ENCODE measurements at regions not wholly inside any gene's neighbourhood (a gene's known extent, or its start where the extent isn't known, plus 50 kb on each side); places are given as distances from the start of the nearest gene placed in this dataset.

- no peak overlapping the region for H3K4me3 ChIP-seq (ENCODE audit: low read length)
- WGBS (ENCODE audit: insufficient coverage, low lambda C conversion rate) = 80% methylated on average over 2 of the region's 4 CpGs
- no peak overlapping the region for H3K27ac ChIP-seq (ENCODE audit: low read length)
- no peak for DNase-seq
- no peaks in the 10 kb centered on the region for H3K9me3 ChIP-seq (ENCODE audit: control insufficient read depth, low read depth, low read length)
- no peaks in the 10 kb centered on the region for H3K36me3 ChIP-seq (ENCODE audit: control insufficient read depth, insufficient read depth, low read length)
- no peaks in the 10 kb centered on the region for H3K27me3 ChIP-seq (ENCODE audit: control insufficient read depth, insufficient read depth, low read length)
- H3K4me1 ChIP-seq (ENCODE audit: control insufficient read depth, insufficient read depth, low read length) = no peaks in the 10 kb centered on the region
Measured at GRCh38 chr6:8558953-8559352, 123.6 kb upstream of the SLC35B3 start.

- no peak for DNase-seq
- Histone ChIP-seq H3K4me1 (ENCODE audit: control insufficient read depth, insufficient read depth, low read length) (no peaks in the 10 kb centered on the region), H3K36me3 (ENCODE audit: control insufficient read depth, insufficient read depth, low read length) (no peaks in the 10 kb centered on the region), H3K4me3 (ENCODE audit: low read length) (no peak overlapping the region), H3K27me3 (ENCODE audit: control insufficient read depth, insufficient read depth, low read length) (no peaks in the 10 kb centered on the region), H3K9me3 (ENCODE audit: control insufficient read depth, low read depth, low read length) (no peaks in the 10 kb centered on the region), H3K27ac (ENCODE audit: low read length) (no peak overlapping the region)
- WGBS (ENCODE audit: insufficient coverage, low lambda C conversion rate) = 86% methylated on average over 1 of the region's 2 CpGs
Measured at GRCh38 chr6:8557014-8557748, 121.8 kb upstream of the SLC35B3 start.

GRCh38 chr6:8556370-8557013 lies 121.1 kb upstream of the SLC35B3 start:
- Histone ChIP-seq H3K4me3 (ENCODE audit: low read length) (no peak overlapping the region), H3K4me1 (ENCODE audit: control insufficient read depth, insufficient read depth, low read length) (no peaks in the 10 kb centered on the region), H3K27me3 (ENCODE audit: control insufficient read depth, insufficient read depth, low read length) (no peaks in the 10 kb centered on the region), H3K36me3 (ENCODE audit: control insufficient read depth, insufficient read depth, low read length) (no peaks in the 10 kb centered on the region), H3K27ac (ENCODE audit: low read length) (no peak overlapping the region), H3K9me3 (ENCODE audit: control insufficient read depth, low read depth, low read length) (no peaks in the 10 kb centered on the region)
- no peak for DNase-seq
- no CpG with 5 or more reads among the region's 1 CpG for WGBS (ENCODE audit: insufficient coverage, low lambda C conversion rate)

GRCh38 chr6:8551993-8552392 lies 116.6 kb upstream of the SLC35B3 start:
- H3K9me3 ChIP-seq (ENCODE audit: control insufficient read depth, low read depth, low read length) = no peaks in the 10 kb centered on the region
- DNase-seq = no peak
- H3K36me3 ChIP-seq (ENCODE audit: control insufficient read depth, insufficient read depth, low read length) = no peaks in the 10 kb centered on the region
- no peak overlapping the region for H3K27ac ChIP-seq (ENCODE audit: low read length)
- WGBS (ENCODE audit: insufficient coverage, low lambda C conversion rate) = no CpG with 5 or more reads among the region's 2 CpGs
- no peak overlapping the region for H3K4me3 ChIP-seq (ENCODE audit: low read length)
- no peaks in the 10 kb centered on the region for H3K27me3 ChIP-seq (ENCODE audit: control insufficient read depth, insufficient read depth, low read length)
- no peaks in the 10 kb centered on the region for H3K4me1 ChIP-seq (ENCODE audit: control insufficient read depth, insufficient read depth, low read length)

- no peak for DNase-seq
Measured at GRCh38 chr6:8551386-8551785, 116.0 kb upstream of the SLC35B3 start.

GRCh38 chr6:8549074-8549790 lies 113.9 kb upstream of the SLC35B3 start:
- Histone ChIP-seq H3K9me3 (ENCODE audit: control insufficient read depth, low read depth, low read length) (no peaks in the 10 kb centered on the region), H3K4me3 (ENCODE audit: low read length) (no peak overlapping the region), H3K27ac (ENCODE audit: low read length) (no peak overlapping the region), H3K4me1 (ENCODE audit: control insufficient read depth, insufficient read depth, low read length) (no peaks in the 10 kb centered on the region), H3K36me3 (ENCODE audit: control insufficient read depth, insufficient read depth, low read length) (no peaks in the 10 kb centered on the region), H3K27me3 (ENCODE audit: control insufficient read depth, insufficient read depth, low read length) (no peaks in the 10 kb centered on the region)
- no peak for DNase-seq
- 86% methylated on average over 2 of the region's 6 CpGs for WGBS (ENCODE audit: insufficient coverage, low lambda C conversion rate)

More at GRCh38 chr6:8551386-8551785, 116.0 kb upstream of the SLC35B3 start:
- Histone ChIP-seq H3K9me3 (ENCODE audit: control insufficient read depth, low read depth, low read length) (no peaks in the 10 kb centered on the region), H3K4me3 (ENCODE audit: low read length) (no peak overlapping the region), H3K27me3 (ENCODE audit: control insufficient read depth, insufficient read depth, low read length) (no peaks in the 10 kb centered on the region), H3K36me3 (ENCODE audit: control insufficient read depth, insufficient read depth, low read length) (no peaks in the 10 kb centered on the region), H3K4me1 (ENCODE audit: control insufficient read depth, insufficient read depth, low read length) (no peaks in the 10 kb centered on the region), H3K27ac (ENCODE audit: low read length) (no peak overlapping the region)
- WGBS (ENCODE audit: insufficient coverage, low lambda C conversion rate) = 100% methylated on average over 1 of the region's 2 CpGs

- DNase-seq = no peak
- 53% methylated on average over 3 of the region's 7 CpGs for WGBS (ENCODE audit: insufficient coverage, low lambda C conversion rate)
- Histone ChIP-seq H3K27me3 (ENCODE audit: control insufficient read depth, insufficient read depth, low read length) (no peaks in the 10 kb centered on the region), H3K9me3 (ENCODE audit: control insufficient read depth, low read depth, low read length) (no peaks in the 10 kb centered on the region), H3K27ac (ENCODE audit: low read length) (no peak overlapping the region), H3K4me3 (ENCODE audit: low read length) (no peak overlapping the region), H3K4me1 (ENCODE audit: control insufficient read depth, insufficient read depth, low read length) (no peaks in the 10 kb centered on the region), H3K36me3 (ENCODE audit: control insufficient read depth, insufficient read depth, low read length) (no peaks in the 10 kb centered on the region)
Measured at GRCh38 chr6:8546496-8546895, 111.2 kb upstream of the SLC35B3 start.

- H3K27ac ChIP-seq (ENCODE audit: low read length) = no peak overlapping the region
- 86% methylated on average over 1 of the region's 1 CpG for WGBS (ENCODE audit: insufficient coverage, low lambda C conversion rate)
- no peak for DNase-seq
Measured at GRCh38 chr6:8545336-8545735, 110.0 kb upstream of the SLC35B3 start.

GRCh38 chr6:8543714-8544113 lies 108.4 kb upstream of the SLC35B3 start:
- Histone ChIP-seq H3K36me3 (ENCODE audit: control insufficient read depth, insufficient read depth, low read length) (no peaks in the 10 kb centered on the region), H3K4me3 (ENCODE audit: low read length) (no peak overlapping the region), H3K27ac (ENCODE audit: low read length) (no peak overlapping the region), H3K4me1 (ENCODE audit: control insufficient read depth, insufficient read depth, low read length) (no peaks in the 10 kb centered on the region), H3K27me3 (ENCODE audit: control insufficient read depth, insufficient read depth, low read length) (no peaks in the 10 kb centered on the region), H3K9me3 (ENCODE audit: control insufficient read depth, low read depth, low read length) (peaks cover 4% of the 10 kb centered on the region)
- 86% methylated on average over 2 of the region's 4 CpGs for WGBS (ENCODE audit: insufficient coverage, low lambda C conversion rate)
- DNase-seq = no peak

More at GRCh38 chr6:8545336-8545735, 110.0 kb upstream of the SLC35B3 start:
- no peaks in the 10 kb centered on the region for H3K27me3 ChIP-seq (ENCODE audit: control insufficient read depth, insufficient read depth, low read length)
- no peaks in the 10 kb centered on the region for H3K36me3 ChIP-seq (ENCODE audit: control insufficient read depth, insufficient read depth, low read length)
- H3K4me3 ChIP-seq (ENCODE audit: low read length) = no peak overlapping the region
- H3K9me3 ChIP-seq (ENCODE audit: control insufficient read depth, low read depth, low read length) = peaks cover 2% of the 10 kb centered on the region
- H3K4me1 ChIP-seq (ENCODE audit: control insufficient read depth, insufficient read depth, low read length) = no peaks in the 10 kb centered on the region

- H3K27me3 ChIP-seq (ENCODE audit: control insufficient read depth, insufficient read depth, low read length) = no peaks in the 10 kb centered on the region
- H3K36me3 ChIP-seq (ENCODE audit: control insufficient read depth, insufficient read depth, low read length) = no peaks in the 10 kb centered on the region
- no peak overlapping the region for H3K4me3 ChIP-seq (ENCODE audit: low read length)
- no peaks in the 10 kb centered on the region for H3K4me1 ChIP-seq (ENCODE audit: control insufficient read depth, insufficient read depth, low read length)
- H3K27ac ChIP-seq (ENCODE audit: low read length) = no peak overlapping the region
- peaks cover 4% of the 10 kb centered on the region for H3K9me3 ChIP-seq (ENCODE audit: control insufficient read depth, low read depth, low read length)
- DNase-seq = no peak
Measured at GRCh38 chr6:8539453-8539852, 104.1 kb upstream of the SLC35B3 start.
